ENCODE measurements at regions not wholly inside any gene's neighbourhood (a gene's known extent, or its start where the extent isn't known, plus 50 kb on each side); places are given as distances from the start of the nearest gene placed in this dataset.

- no peak for DNase-seq
These were observed 58.5 kb upstream of the TSLP start for GRCh38 chr5:111013011-111013410.

- DNase-seq: no peak
These were observed 54.7 kb upstream of the TSLP start for GRCh38 chr5:111016801-111017200.

GRCh38 chr5:111017731-111018130, 53.8 kb upstream of the TSLP start:
- DNase-seq: no peak
